ENCODE measurements at regions not wholly inside any gene's neighbourhood (a gene's known extent, or its start where the extent isn't known, plus 50 kb on each side); places are given as distances from the start of the nearest gene placed in this dataset.

GRCh38 chr13:72293206-72293605 lies 426.2 kb upstream of the DACH1 start:
- Histone ChIP-seq H3K36me3 (no peaks in the 10 kb centered on the region), H3K27me3 (no peaks in the 10 kb centered on the region), H3K4me3 (no peak overlapping the region), H3K9ac (ENCODE audit: low read depth in 2 of 2, low read length in 2 of 2) (no peak overlapping the region), H3K27ac (no peak overlapping the region), H3K4me1 (no peaks in the 10 kb centered on the region), H3K9me3 (no peaks in the 10 kb centered on the region)
- intact Hi-C loops (cut with DNase I), result no loop called here
- DNase-seq, result no peak
- TF ChIP-seq CTCF (IDR thresholded peaks at IDR 0.05), result no peak

- H3K27ac ChIP-seq, result no peak overlapping the region
- no peak for TF ChIP-seq CTCF (IDR thresholded peaks at IDR 0.05)
- no peak overlapping the region for H3K4me3 ChIP-seq
- no peak for DNase-seq
- H3K27me3 ChIP-seq, result no peaks in the 10 kb centered on the region
- H3K9ac ChIP-seq (ENCODE audit: low read depth in 2 of 2, low read length in 2 of 2), result no peak overlapping the region
- H3K4me1 ChIP-seq, result no peaks in the 10 kb centered on the region
- no peaks in the 10 kb centered on the region for H3K36me3 ChIP-seq
- no peaks in the 10 kb centered on the region for H3K9me3 ChIP-seq
- intact Hi-C loops (cut with DNase I), result no loop called here
These were observed 424.1 kb upstream of the DACH1 start for GRCh38 chr13:72290962-72291681.

GRCh38 chr13:72286421-72286820 lies 419.4 kb upstream of the DACH1 start:
- Histone ChIP-seq H3K9me3 (no peaks in the 10 kb centered on the region), H3K27ac (no peak overlapping the region), H3K9ac (ENCODE audit: low read depth in 2 of 2, low read length in 2 of 2) (no peak overlapping the region), H3K4me1 (no peaks in the 10 kb centered on the region), H3K36me3 (no peaks in the 10 kb centered on the region), H3K27me3 (no peaks in the 10 kb centered on the region), H3K4me3 (no peak overlapping the region)
- no peak for TF ChIP-seq CTCF (IDR thresholded peaks at IDR 0.05)
- no peak for DNase-seq
- intact Hi-C loops (cut with DNase I), result no loop called here

- Histone ChIP-seq H3K27ac (no peak overlapping the region), H3K9me3 (no peaks in the 10 kb centered on the region), H3K4me1 (no peaks in the 10 kb centered on the region), H3K9ac (ENCODE audit: low read depth in 2 of 2, low read length in 2 of 2) (no peak overlapping the region), H3K4me3 (no peak overlapping the region), H3K27me3 (no peaks in the 10 kb centered on the region), H3K36me3 (no peaks in the 10 kb centered on the region)
- DNase-seq, result no peak
- intact Hi-C loops (cut with DNase I), result no loop called here
- no peak for TF ChIP-seq CTCF (IDR thresholded peaks at IDR 0.05)
These were observed 417.8 kb upstream of the DACH1 start for GRCh38 chr13:72284791-72285190.

- intact Hi-C loops (cut with DNase I), result no loop called here
- TF ChIP-seq CTCF (IDR thresholded peaks at IDR 0.05), result no peak
- H3K4me1 ChIP-seq, result no peaks in the 10 kb centered on the region
- no peak overlapping the region for H3K9ac ChIP-seq (ENCODE audit: low read depth in 2 of 2, low read length in 2 of 2)
- no peak overlapping the region for H3K4me3 ChIP-seq
- H3K36me3 ChIP-seq, result no peaks in the 10 kb centered on the region
- H3K27me3 ChIP-seq, result no peaks in the 10 kb centered on the region
- DNase-seq, result no peak
- H3K9me3 ChIP-seq, result no peaks in the 10 kb centered on the region
- H3K27ac ChIP-seq, result no peak overlapping the region
These were observed 394.7 kb upstream of the DACH1 start for GRCh38 chr13:72261732-72262131.

All from colonic mucosa (tissue), 4 donors.